GM12878 (cell line): ENCODE measurements at regions not wholly inside any gene's neighbourhood (a gene's known extent, or its start where the extent isn't known, plus 50 kb on each side); places are given as distances from the start of the nearest gene placed in this dataset.

Experiments
- ATAC-seq: fragments of 200-7000 bp; cut with Tn5 transposase; 3 replicates; pipeline ENCODE4 v1.9.1; 2020; ENCODE audit warnings: mild to moderate bottlenecking, moderate library complexity
- BruUV-seq: library from RNA; stranded (reverse); fragments of 400-500 nt; replicated peaks from 2 replicates; lab custom pipeline; 2021; lab: Mats Ljungman, UMichigan
- CTCF ChIA-PET: fragments of 300-600 bp; sonication (Branson Sonifier 250); formaldehyde crosslinking; extraction: SDS; loops from one replicate; lab custom pipeline; 2021; ENCODE audit warnings: inconsistent platforms; lab: Yijun Ruan, JAX
- POLR2A ChIA-PET: fragments of 350-600 bp; formaldehyde crosslinking; extraction: SDS; loops from one replicate; lab custom pipeline; 2021; ENCODE audit warnings: inconsistent platforms; lab: Charles Lee
- RAD21 ChIA-PET: fragments of 300-600 bp; sonication (Branson Sonifier 250); formaldehyde crosslinking; loops from one replicate; lab custom pipeline; 2023; ENCODE audit warnings: antibody characterized with exemption; ENCODE audit not compliant: unreplicated experiment; lab: Charles Lee
- SMC1A ChIA-PET: fragments of 300-600 bp; sonication (Branson Sonifier 250); formaldehyde crosslinking; loops from one replicate; lab custom pipeline; 2023; ENCODE audit not compliant: unreplicated experiment, uncharacterized antibody; lab: Charles Lee
- DNase-seq: peaks from one replicate; pipeline ENCODE4 v3.0.0-alpha.2; 2011; ENCODE audit warnings: low read depth, low spot score
- FAIRE-seq: peaks from 3 replicates; lab custom pipeline; 2011; peaks lifted over from hg19 to GRCh38; lab: Jason Lieb, UNC
- H2AFZ ChIP-seq: 2 replicates; pipeline ENCODE4 v1.6.0; 2011; ENCODE audit warnings: low read depth, low read length, control low read depth; ENCODE audit not compliant: control insufficient read depth
- H3K27ac ChIP-seq: 2 replicates; pipeline ENCODE4 v1.5.1; 2011; ENCODE audit warnings: control low read depth; ENCODE audit not compliant: control insufficient read depth, insufficient read depth
- H3K27me3 ChIP-seq, 2 experiments: replicated peaks in 1 of 2; 2 replicates each; pipeline versions ENCODE4 v1.6.0 to v1.6.1; 2011; ENCODE audit warnings: low read length in 1 of 2; ENCODE audit not compliant: control insufficient read depth in 2 of 2, insufficient read depth in 2 of 2
- H3K36me3 ChIP-seq, 2 experiments: 2 replicates each; pipeline ENCODE4 v1.5.1; 2011; ENCODE audit warnings: low read length in 1 of 2; ENCODE audit not compliant: control insufficient read depth in 2 of 2, insufficient read depth in 2 of 2
- H3K4me1 ChIP-seq: 2 replicates; pipeline ENCODE4 v1.6.1; 2011; ENCODE audit warnings: mild to moderate bottlenecking, low read length, moderate library complexity, mixed read lengths; ENCODE audit not compliant: control insufficient read depth, insufficient read depth
- H3K4me2 ChIP-seq: 2 replicates; pipeline ENCODE4 v1.6.0; 2011; ENCODE audit warnings: control low read depth; ENCODE audit not compliant: control insufficient read depth, insufficient read depth
- H3K4me3 ChIP-seq: fragments of 200-600 bp; sonication (generic); 2 replicates; pipeline ENCODE4 v1.5.1; 2016
- H3K79me2 ChIP-seq: 2 replicates; pipeline ENCODE4 v1.6.0; 2011; ENCODE audit warnings: low read length; ENCODE audit not compliant: control insufficient read depth, insufficient read depth
- H3K9ac ChIP-seq: 2 replicates; pipeline ENCODE4 v1.8.0; 2011; ENCODE audit warnings: low read length, control low read depth, mixed read lengths; ENCODE audit not compliant: control insufficient read depth, insufficient read depth
- H3K9me3 ChIP-seq: replicated peaks from 3 replicates; pipeline ENCODE4 v1.5.1; 2011; ENCODE audit warnings: mild to moderate bottlenecking, low read length; ENCODE audit not compliant: control insufficient read depth, insufficient read depth
- H4K20me1 ChIP-seq: 2 replicates; pipeline ENCODE4 v1.6.0; 2011; ENCODE audit not compliant: control insufficient read depth, insufficient read depth
- CUX1 ChIP-seq: IDR thresholded peaks from 2 replicates; pipeline ENCODE4 v1.6.1; 2012; ENCODE audit warnings: improper control_type of control experiment, low read depth, low read length; ENCODE audit not compliant: insufficient replicate concordance
- FOS ChIP-seq: IDR thresholded peaks from 3 replicates; pipeline ENCODE4 v1.6.1; 2011; ENCODE audit warnings: borderline replicate concordance; ENCODE audit not compliant: insufficient read length; ENCODE audit errors: extremely low read depth
- FOXM1 ChIP-seq: IDR thresholded peaks from 2 replicates; pipeline ENCODE4 v1.6.1; 2012; ENCODE audit warnings: low read depth, mild to moderate bottlenecking, inconsistent platforms, low read length, moderate library complexity
- KAT2A ChIP-seq: conservative IDR thresholded peaks from 2 replicates; pipeline ENCODE4 v1.6.1; 2011; ENCODE audit warnings: low read depth, low read length; ENCODE audit not compliant: control insufficient read depth
- MEF2A ChIP-seq: IDR thresholded peaks from 2 replicates; pipeline ENCODE4 v1.6.1; 2011; ENCODE audit warnings: low read depth, mild to moderate bottlenecking, low read length, moderate library complexity; ENCODE audit not compliant: insufficient read depth
- NFYA ChIP-seq: IDR thresholded peaks from 2 replicates; pipeline ENCODE4 v1.6.1; 2011; ENCODE audit warnings: low read depth, mild to moderate bottlenecking, low read length, improper control_type of control experiment, borderline replicate concordance
- NKRF ChIP-seq: fragments of 450-650 bp; conservative IDR thresholded peaks from 2 replicates; pipeline ENCODE4 v1.6.1; 2017; ENCODE audit warnings: mild to moderate bottlenecking, moderate library complexity
- RCOR1 ChIP-seq: conservative IDR thresholded peaks from 2 replicates; pipeline ENCODE4 v1.6.1; 2012; ENCODE audit warnings: low read depth, low read length, improper control_type of control experiment
- ZNF592 ChIP-seq: fragments of 450-650 bp; IDR thresholded peaks from 2 replicates; pipeline ENCODE4 v1.6.1; 2017; ENCODE audit warnings: mild to moderate bottlenecking, moderate library complexity
- ZNF622 ChIP-seq: fragments of 450-650 bp; IDR thresholded peaks from 2 replicates; pipeline ENCODE4 v1.6.1; 2017; ENCODE audit warnings: mild to moderate bottlenecking, inconsistent platforms
- WGBS: methylation state at CpG from one replicate; pipeline ENCODE4 v1.1.6; 2016; ENCODE audit warnings: low lambda C conversion rate; ENCODE audit not compliant: insufficient replicate concordance, insufficient coverage; ENCODE audit errors: missing lambda C conversion rate; 5-methylcytosine and 5-hydroxymethylcytosine counted together
- in situ Hi-C: fragments of 300-500 bp; cut with MboI; formaldehyde crosslinking; loops from 9 replicates; pipeline ENCODE4 v1.14.3; 2018; ENCODE audit warnings: mixed read lengths
- intact Hi-C: fragments of 100-400 bp; cut with micrococcal nuclease; formaldehyde crosslinking; loops from one replicate; pipeline ENCODE4 v1.14.2; 2022; ENCODE audit not compliant: unreplicated experiment

- ChIA-PET POLR2A (no interaction called here), SMC1A (interaction anchor here (0.9 to 3.1 kb wide), 7 partner anchors 8 to 586 kb away, joined by 3 to 9 read pairs (median 4); no protein-coding TSS in a partner anchor), CTCF (interaction anchor here (1.0 to 1.2 kb wide), 2 partner anchors 17 to 301 kb away, joined by 3 read pairs; no protein-coding TSS in a partner anchor), RAD21 (interaction anchor here (1.2 to 1.3 kb wide), 2 partner anchors 121 to 552 kb away, joined by 3 read pairs; no protein-coding TSS in a partner anchor)
- Histone ChIP-seq H2AFZ (no peak overlapping the region), H3K79me2 (no peaks in the 10 kb centered on the region), H3K27me3 (no peaks in the 10 kb centered on the region), H3K9me3 (peaks cover 2% of the 10 kb centered on the region; the same call in 2 of the 3 replicates), H3K27ac (no peak overlapping the region), H4K20me1 (no peaks in the 10 kb centered on the region), H3K4me2 (no peak overlapping the region), H3K4me1 (peaks cover 13% of the 10 kb centered on the region; the same call in 1 of the 2 replicates), H3K4me3 (no peak overlapping the region), H3K9ac (no peak overlapping the region), H3K36me3 (no peaks in the 10 kb centered on the region)
- FAIRE-seq = no peak
- ATAC-seq = no peak
- DNase-seq = no peak
- TF ChIP-seq KAT2A (no peak), RCOR1 (no peak), CUX1 (no peak), ZNF592 (no peak), NKRF (no peak), ZNF622 (no peak), NFYA (no peak), MEF2A (no peak), FOXM1 (no peak), FOS (no peak)
- intact Hi-C loops (loop anchor here (10.0 kb wide), 1 partner anchor 551 kb away; no protein-coding TSS in a partner anchor), in situ Hi-C loops (no loop called here)
- 78% methylated on average over 3 of the region's 3 CpGs for WGBS
- no TSS peak for BruUV-seq
Observed at GRCh38 chr2:12415536-12415935, 301.2 kb upstream of the TRIB2 start.
